NOMO-1 treated with dmso at 0.1 percent for 144 hours (cell line): ENCODE measurements at regions not wholly inside any gene's neighbourhood (a gene's known extent, or its start where the extent isn't known, plus 50 kb on each side); places are given as distances from the start of the nearest gene placed in this dataset.
"Not testable (repeated sequence)": the region's sequence is repeated elsewhere in the genome, so short reads cannot be mapped to it uniquely, and the experiment has no call there.

Experiments
- DNase-seq: peaks from one replicate; lab custom pipeline; 2025; ENCODE audit not compliant: unreplicated experiment; lab: John Stamatoyannopoulos, UW

DNA sequence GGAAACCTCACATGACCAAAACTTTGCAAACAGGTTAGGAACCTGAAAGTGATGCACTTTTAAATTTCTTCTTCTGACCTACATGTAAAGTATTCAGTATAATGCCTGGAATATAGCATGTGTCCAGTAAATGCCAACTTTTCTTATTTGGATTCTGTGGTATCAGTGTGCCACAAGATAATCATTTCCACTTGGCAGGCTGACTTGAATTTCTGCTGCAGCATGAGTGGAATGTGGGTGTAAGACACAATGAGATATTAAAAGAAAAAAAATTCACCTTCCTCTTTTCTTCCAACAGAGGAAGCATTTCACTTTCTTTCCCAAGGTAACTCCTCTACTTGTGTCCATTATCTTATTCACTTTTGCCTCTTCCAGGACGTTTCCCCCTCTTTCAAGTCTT, 141.9 kb upstream of the PRKD1 start:
- no peak for DNase-seq

DNA sequence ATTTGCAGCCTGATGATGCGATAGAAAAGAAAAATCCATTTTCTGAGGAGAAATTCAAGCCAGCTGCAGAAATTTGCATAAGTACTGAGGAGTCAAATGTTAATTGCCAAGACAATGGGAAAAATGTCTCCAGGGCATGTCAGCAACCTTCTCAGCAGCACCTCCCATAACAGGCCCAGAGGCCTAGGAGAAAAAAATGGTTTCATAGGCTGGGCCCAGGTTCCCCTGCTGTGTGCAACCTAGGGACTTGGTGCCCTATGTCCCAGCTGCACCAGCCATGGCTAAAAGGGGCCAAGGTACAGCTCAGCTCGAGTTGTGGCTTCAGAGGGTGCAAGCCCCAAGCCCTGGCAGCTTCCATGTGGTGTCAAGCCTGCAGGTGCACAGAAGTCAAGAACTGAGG, 144.8 kb upstream of the PRKD1 start:
- DNase-seq, result not testable (repeated sequence)

DNA sequence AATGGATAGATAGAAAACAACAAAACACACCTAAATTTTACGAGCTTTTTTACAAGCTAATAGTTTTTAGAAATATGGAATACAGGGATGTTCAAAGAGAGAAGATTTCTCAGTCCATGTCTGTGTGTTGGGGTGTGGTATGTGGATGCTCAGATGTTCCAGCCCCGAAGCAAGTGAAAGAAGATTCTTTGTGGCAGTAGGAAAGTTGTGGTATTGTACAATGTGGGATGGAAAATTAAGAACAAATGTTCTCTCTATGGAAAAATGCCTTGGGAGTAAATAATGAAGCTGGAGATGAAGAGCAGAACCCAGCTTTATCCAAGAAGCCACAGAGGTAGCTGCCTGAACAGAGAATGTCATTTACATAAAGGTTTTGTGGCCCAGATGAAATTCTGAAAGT, 150.3 kb upstream of the PRKD1 start:
- DNase-seq, result no peak

DNA sequence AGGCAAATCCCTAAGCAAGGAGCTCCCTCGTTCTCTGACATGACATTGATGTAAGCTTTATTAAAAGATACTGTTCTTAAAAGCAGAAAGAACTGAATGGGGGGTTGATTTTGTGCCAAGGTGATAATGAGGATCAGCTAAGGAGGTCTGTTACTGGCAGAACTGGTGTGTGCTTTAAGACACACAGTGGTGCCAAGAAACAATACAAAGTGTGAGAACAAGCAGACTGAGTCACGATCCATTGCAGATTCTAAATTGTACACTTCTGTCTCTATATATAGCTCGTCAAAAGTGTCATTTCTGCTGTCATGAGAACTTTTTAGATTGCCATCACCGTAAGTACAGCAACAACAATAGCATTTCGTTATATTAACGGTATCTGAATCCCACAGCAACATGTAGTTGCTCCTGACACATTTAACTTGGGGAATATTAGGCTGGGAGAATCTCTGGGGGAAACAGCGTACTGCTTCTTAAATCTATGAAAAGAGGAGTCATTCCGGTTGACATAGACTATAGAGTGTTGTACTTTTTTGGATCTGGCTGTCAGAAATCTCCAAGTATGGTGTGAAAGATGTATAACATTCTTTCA, 151.3 kb upstream of the PRKD1 start:
- no peak for DNase-seq

DNA sequence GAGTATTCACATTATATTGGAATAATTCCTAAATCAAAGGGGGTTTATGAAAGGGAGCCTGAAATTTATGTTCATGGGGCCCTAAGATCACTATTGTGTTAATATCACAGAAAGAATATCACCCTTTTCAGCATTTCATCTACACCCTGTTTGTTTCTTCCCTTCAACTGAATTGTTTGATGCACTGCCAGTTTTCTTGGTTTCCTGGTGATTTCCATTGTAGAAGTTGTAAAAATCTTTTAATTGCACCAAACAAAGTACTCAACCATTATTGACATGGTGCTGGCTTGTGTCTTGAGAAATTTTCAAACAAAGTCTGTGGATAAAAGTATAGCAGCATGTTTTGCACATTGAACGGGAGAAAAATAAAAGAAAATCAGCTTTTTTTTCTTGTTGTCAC, 154.8 kb upstream of the PRKD1 start:
- DNase-seq, result no peak

DNA sequence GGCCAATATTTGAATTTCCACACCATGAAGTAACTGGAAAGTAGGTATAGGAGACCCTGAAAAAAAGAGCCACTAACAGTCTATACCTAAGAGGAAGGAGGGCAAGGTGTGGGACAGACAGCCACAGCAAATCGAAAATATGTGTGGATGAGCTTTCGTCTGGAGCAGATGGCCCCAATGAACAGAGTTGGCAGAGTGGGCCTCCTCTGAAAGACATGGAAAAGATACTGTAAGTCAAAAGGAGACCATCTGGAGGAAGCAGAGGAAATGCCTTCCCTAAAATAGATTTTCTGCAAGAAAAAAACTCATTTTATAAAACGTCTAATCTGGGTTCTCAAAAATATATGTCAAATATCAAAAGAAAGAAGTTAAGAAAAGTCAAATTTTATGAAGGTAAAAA, 157.2 kb upstream of the PRKD1 start:
- no peak for DNase-seq

DNA sequence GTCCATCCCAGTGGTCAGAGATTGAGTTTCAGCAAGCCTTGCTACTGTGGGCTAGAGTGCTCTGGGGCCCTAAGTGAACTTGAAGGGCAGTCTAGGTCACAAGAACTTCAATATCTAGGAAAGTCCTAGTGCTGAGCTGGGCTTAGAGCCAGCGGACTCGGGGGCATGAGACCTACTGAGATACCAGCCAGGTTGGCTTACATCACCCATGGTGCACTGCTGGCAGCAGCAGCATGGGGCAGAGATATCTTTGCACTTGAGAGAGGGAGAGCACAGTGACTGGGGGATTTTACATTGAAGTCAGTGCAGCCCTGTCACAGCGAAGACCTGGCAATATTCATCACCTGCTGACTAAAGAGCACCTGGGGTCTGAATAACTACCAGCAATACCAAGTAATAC, 158.3 kb upstream of the PRKD1 start:
- no peak for DNase-seq

DNA sequence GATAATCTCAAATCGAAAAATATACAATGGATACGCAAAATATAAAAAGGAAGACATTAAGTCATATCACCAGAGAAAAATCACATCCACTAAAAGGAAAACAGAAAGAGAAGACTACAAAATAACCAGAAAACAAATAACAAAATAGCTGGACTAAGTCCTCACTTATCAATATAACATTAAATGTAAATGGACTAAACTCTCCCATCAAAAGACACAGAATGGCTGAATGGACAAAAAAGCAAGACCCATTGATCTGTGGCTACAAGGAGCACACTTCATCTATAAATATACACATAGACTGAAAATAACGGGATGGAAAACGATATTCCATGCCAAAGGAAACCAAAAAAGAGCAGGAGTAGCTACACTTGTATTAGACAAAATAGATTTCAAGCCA, 161.0 kb upstream of the PRKD1 start:
- no peak for DNase-seq

DNA sequence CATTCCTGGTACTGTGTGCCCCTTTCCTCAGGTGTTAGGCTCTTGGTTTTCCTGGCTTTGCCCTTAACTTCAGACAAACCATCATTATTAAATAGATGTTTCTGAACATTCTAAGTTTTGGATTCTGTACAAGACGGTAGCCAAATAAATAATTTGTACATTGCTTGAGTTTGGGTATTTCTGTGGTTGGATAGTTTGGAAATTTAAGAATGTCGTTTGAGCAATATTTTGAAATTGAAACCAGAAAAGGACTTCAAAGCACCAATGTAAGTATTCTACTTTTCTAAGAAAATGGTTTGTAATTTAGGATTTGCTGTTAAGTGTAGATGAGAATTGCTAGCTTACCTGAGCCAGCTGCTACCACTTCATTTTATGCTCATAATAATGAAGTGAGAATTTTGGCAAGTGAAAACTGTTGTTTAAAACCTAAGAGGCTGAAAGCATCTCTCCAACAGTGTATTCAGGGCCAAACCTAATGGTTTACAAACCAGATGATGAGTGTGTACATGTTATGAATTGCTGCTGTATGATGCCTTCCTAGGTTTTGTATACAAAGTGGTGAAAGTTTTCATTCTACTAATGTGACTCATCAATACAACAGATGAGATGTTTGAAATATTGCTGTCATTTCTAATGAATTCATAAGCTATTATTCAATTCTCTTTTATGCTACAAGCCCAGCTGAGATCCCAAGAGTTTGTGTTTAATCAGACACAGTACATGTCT, 181.5 kb upstream of the PRKD1 start:
- DNase-seq, result no peak

DNA sequence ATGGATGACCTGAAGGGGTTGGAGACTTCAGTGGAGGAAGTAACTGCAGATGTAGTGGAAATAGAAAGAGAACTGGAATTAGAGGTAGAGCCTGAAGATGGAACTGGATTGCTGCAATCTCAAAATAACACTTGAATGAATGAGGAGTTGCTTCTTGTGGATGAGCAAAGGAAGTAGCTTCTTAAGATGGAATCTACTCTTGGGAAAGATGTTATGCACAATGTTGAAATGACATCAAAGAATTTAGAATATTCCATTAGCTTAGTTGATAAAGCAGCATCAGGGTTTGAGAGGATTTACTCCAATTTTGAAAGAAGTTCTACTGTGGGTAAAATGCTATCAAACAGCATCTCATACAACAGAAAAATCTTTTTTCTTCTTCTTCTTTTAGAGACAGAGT, 186.4 kb upstream of the PRKD1 start:
- no peak for DNase-seq

DNA sequence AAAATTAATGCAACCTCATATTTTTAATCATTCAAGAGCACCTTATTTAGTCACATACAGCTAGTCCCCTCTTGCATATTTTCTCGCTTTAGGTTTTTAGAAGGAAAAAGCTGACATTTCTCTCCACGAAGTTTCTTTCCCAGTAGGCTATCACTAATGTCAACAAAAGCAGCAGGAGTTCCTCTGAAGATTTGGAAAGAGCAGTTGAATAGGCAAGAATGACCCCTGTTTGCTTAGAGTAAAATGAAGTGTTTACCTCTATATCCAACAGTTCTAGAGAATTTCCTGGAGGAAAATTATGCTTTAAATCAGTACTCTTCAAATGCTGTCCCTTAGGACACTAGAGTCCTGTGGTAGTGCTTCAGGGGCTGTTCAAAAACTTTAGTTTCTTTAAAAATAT, 188.1 kb upstream of the PRKD1 start:
- DNase-seq, result no peak

DNA sequence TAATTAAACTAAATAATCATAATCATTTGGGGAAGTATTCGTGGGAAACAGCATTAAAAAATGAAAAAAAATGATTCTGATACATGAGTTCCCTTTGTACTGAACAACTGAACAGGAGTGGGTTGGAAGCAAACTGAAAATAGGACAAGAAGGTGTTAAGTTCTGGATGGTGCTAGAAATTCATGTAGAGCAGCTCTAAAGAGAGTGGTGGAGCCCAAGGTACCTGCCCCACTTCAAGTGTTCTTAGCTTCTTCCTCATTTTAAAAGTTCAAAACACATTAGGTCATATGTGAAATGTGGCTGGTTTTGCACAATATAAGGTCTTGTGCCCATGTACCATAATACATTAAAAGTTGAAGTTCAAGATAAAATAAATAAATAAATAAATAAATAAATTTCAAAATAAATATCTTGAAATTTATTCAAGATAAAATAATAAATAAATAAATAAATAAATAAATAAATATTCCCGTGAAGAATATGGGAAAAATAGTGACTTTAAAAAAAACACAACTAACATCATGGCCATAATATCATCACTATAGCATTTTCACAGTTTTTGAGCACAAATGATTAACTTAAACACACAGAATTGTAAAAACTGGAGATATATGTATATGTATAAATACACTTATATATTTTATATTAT, 191.5 kb upstream of the PRKD1 start:
- DNase-seq, result no peak

DNA sequence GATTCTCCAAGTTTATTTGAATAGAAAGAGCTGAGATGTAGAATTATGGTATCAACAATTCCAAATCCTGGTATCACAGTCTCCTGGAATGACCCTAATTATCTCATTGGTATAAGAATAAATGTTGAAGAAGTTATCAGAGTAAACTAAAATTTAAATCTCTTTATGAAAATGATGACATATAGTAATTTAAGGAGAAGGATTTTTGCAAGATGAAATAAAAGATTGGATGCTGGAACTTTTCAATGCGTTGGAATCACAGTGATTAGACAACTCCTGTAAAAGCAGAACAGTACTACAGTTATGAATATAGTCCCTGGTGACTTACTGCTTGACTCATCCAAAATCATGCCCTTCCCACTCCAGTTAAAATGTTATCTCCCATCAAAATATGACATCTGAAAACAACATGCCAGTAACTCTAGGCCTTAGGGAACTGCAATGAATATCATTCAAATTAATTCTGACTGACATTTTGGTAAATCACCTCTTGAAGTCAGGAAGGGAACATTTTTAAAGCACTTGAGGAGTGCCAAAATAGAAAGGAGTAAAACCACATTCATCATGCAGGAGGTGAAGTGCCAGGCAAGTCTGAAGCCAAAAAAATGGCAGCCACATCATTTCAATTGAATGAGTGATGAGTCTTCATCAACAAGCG, 197.8 kb upstream of the PRKD1 start:
- no peak for DNase-seq

DNA sequence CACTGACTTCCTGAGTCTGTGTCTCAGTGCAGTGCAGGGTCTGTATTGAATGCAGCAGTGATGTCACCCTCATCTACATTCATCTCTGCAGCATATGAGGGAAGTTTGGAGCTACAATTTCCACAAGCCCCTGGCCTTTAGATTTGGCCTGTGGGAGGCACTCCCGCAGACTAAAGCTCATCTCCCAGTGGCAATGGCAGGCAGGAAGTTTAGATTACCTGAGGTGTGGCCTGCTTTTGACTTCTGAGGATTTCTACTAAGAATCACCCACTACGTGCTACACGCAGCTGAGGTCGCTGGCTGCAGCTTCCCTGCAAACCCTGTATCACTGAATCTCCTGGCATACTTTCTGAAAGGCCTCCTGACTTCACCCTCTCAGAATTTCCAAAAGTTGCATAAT, 202.2 kb upstream of the PRKD1 start:
- DNase-seq, result no peak

DNA sequence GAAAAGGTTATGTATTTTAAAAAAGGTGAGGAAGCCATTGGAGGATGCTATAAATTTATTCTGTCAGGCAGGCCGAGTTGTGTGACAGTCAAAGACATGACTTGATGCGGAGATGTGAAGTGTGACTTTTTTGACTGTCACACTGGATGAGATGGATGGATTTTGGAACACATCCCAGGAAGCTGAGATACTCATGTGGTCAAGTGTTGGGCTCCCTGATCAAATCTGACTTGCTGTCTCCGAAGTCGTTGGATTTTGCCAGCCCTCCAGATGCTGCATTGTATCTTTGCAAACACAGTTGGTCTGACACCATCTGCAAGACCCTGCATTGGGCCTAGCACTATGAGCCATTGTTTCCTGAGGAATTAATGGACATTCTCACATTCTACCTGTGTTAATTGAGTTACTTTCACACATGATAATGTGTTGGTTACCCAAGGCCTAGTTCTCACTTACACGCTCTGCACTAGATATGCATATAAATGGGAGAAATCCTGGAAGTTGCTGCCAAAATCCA, 204.0 kb upstream of the PRKD1 start:
- DNase-seq, result no peak

DNA sequence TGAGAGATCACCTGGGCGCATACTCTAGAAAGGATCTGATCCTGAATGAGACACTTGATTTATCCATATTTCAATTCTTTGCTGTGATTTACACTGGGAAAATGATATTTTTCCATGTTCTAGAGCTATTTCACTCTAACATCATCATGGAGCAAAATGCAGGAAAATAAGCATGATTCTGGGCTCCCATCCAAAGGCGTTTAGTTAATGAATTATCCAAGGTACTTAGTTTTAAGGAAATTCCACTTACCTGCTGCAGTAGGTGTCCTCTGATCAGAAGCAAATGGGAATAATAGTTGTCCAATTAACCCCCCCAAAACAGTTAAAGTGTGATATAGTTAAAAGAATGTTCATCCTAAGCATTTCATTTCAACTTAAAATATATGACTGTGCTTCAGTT, 204.5 kb upstream of the PRKD1 start:
- no peak for DNase-seq

DNA sequence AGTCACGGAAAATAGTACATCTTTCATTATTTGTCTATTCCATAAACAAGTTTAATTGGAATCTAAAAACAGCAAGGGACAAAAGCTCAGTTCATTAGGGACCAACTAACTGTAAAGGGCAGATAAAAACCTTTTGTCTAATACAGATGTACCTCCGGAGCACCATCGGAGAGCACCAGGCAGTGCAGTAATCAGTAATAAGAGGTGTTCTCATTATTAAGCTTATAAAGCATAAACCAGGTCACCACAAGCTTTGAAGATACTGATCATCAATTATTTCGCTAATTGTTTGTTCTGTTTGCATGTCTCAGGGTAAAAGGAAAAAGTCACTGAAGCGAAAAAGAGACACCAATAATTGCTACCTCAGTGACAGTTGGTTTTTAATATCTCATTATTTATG, 207.3 kb upstream of the PRKD1 start:
- DNase-seq, result no peak

DNA sequence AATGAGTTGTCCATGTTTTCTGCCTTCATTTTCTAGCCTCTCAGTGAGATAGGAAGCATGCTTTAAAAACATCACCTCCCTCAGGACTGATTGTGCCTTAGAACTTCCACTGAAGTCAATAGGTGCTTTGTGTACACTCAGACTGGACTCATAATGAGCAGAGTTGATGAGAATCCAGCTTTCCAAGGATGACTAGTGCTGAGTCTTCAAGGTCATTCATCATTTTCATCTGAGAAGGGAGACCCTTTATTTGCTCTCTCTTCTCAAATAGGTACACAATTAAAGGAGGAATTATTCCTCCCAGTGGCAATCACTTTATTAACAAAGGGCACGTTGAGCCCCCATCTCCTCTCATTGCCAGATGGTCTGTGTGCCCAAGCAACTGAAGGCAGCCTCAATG, 210.9 kb upstream of the PRKD1 start:
- DNase-seq, result no peak

DNA sequence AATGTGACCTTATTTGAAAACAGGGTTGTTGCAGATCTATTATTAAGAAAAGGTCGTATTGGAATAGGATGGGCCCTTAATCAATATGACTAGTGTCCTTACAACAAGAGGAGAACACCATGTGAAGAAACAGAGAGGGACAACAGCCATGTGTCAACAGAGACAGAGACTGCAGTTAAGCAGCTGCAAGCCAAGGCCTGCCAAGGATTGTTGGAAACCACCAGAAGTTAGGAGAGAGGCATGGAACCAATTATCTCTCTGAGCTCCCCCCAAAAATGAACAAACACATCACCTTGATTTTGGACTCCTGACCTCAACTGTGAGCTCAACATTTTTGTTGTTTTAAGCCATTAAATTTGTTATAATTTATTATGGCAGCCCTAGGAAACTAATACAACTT, 214.6 kb upstream of the PRKD1 start:
- no peak for DNase-seq

DNA sequence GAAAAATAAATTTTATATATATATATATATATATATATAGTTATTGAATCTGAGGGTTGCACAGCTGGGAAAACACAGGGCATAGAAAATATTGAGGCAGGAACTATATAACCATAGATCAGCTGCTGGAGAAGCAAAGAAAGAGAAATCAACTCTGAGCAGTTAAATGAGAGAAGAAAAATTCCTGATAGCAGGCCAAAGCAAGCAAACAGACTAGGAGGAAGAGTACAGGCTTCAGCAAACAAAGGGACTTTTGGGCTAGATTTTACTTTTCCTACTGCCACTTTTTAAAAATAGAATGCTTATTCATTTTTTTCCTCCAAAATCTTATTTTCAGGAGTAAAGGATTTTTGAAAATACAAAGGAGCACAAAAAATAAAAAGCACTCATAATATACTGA, 216.0 kb upstream of the PRKD1 start:
- no peak for DNase-seq

DNA sequence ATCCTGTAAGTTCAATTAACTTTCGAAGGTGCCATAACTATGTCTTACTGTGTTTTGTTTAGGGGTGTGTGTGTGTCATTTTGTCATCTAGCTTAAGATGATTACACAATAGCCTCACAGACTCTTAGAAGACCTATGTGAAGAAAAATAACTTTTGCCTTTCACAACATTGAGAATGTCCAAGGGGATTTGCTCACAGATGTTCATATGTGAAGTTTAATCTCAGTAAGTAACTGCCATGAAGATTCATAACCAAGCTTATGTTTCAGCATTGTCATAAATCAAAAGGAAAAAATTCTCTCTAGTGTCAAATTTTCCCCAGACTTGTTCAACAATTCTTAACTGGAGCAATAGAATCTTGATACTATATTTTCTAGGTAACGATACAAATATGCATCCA, 226.1 kb upstream of the PRKD1 start:
- DNase-seq, result no peak

DNA sequence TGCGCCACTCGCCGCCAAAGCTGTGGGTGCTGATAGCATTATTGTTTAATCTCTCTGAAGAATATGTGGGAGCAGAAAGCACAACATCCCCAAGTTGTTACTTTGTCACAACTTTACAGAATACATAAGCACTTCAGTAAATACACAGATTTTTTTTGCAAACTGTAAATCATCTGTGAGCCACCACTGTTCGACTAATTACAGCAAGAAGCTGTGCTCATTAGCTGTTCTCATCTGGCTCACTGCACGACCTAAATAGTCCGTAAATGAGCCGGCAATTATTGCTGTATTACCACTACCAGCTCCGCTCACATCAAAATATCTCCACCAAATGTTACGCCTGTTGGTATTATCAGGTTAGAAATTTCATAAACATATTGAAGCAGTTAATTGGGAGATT, 228.9 kb upstream of the PRKD1 start:
- no peak for DNase-seq
